SH-SY5Y (cell line): ENCODE measurements at regions not wholly inside any gene's neighbourhood (a gene's known extent, or its start where the extent isn't known, plus 50 kb on each side); places are given as distances from the start of the nearest gene placed in this dataset.

ENCODE experiments used
- GATA2 ChIP-seq: IDR thresholded peaks from 2 replicates; pipeline ENCODE4 v1.6.1; 2011; ENCODE audit warnings: mild to moderate bottlenecking, low read depth, low read length
- GATA3 ChIP-seq: IDR thresholded peaks from 2 replicates; pipeline ENCODE4 v1.6.1; 2011; ENCODE audit warnings: low read depth, mild to moderate bottlenecking, low read length, moderate library complexity

GRCh38 chr5:1745123-1745795 is 54.4 kb downstream of the MRPL36 start:
- TF ChIP-seq GATA2 (no peak; the same call in 1 of the 2 replicates), GATA3 (no peak)
